Natural killer cell (primary cell): ENCODE measurements at regions not wholly inside any gene's neighbourhood (a gene's known extent, or its start where the extent isn't known, plus 50 kb on each side); places are given as distances from the start of the nearest gene placed in this dataset.

ENCODE experiments used
- ATAC-seq, 3 donors: fragments of 150-1000 bp in 2 of 3; fragments of 200-7000 bp in 1 of 3; cut with Tn5 transposase; 1 replicate in 1 of 3; 2 replicates in 2 of 3; pipeline ENCODE4 v1.10.0; 2021; ENCODE audit warnings: mild to moderate bottlenecking in 2 of 3, moderate library complexity in 2 of 3
- DNase-seq, 2 donors: peaks; one replicate each; pipeline versions ENCODE4 v3.0.0 to v3.0.0-alpha.2; 2013 to 2021; ENCODE audit warnings: mixed read lengths in 1 of 2
- H3K27ac ChIP-seq: one replicate; pipeline ENCODE4 v1.5.1; 2013; ENCODE audit warnings: mild to moderate bottlenecking, low read length
- H3K27me3 ChIP-seq: one replicate; pipeline ENCODE4 v1.6.1; 2013; ENCODE audit warnings: low read length; ENCODE audit not compliant: control insufficient read depth, insufficient read depth
- H3K36me3 ChIP-seq: one replicate; pipeline ENCODE4 v1.6.1; 2013; ENCODE audit warnings: low read length; ENCODE audit not compliant: control insufficient read depth, insufficient read depth
- H3K4me1 ChIP-seq: one replicate; pipeline ENCODE4 v1.6.1; 2013; ENCODE audit warnings: low read length; ENCODE audit not compliant: control insufficient read depth, insufficient read depth
- H3K4me3 ChIP-seq: one replicate; pipeline ENCODE4 v1.5.1; 2013; ENCODE audit warnings: low read length
- H3K9me3 ChIP-seq: one replicate; pipeline ENCODE4 v1.6.1; 2013; ENCODE audit warnings: low read length; ENCODE audit not compliant: control insufficient read depth, insufficient read depth
- H3K27ac Mint-ChIP-seq, 2 donors: one replicate each; pipeline ENCODE4 v1.8.0; 2022; ENCODE audit warnings: mild to moderate bottlenecking in 2 of 2, mixed read lengths in 2 of 2, moderate library complexity in 1 of 2
- H3K27me3 Mint-ChIP-seq, 2 donors: one replicate each; pipeline ENCODE4 v1.8.0; 2022; ENCODE audit warnings: low read depth in 2 of 2, mixed read lengths in 2 of 2
- H3K36me3 Mint-ChIP-seq: one replicate; pipeline ENCODE4 v1.8.0; 2022; ENCODE audit warnings: mixed read lengths
- H3K4me1 Mint-ChIP-seq, 2 donors: one replicate each; pipeline ENCODE4 v1.8.0; 2022; ENCODE audit warnings: mixed read lengths in 2 of 2
- H3K4me3 Mint-ChIP-seq: one replicate; pipeline ENCODE4 v1.8.0; 2022; ENCODE audit warnings: mild to moderate bottlenecking, moderate library complexity, mixed read lengths
- H3K9me3 Mint-ChIP-seq, 2 donors: one replicate each; pipeline ENCODE4 v1.8.0; 2022; ENCODE audit warnings: mixed read lengths in 2 of 2
- WGBS: methylation state at CpG from one replicate; pipeline ENCODE4 v1.1.7; 2013; ENCODE audit warnings: missing lambda C conversion rate; ENCODE audit not compliant: insufficient coverage; 5-methylcytosine and 5-hydroxymethylcytosine counted together
- intact Hi-C: fragments of 100-400 bp; cut with micrococcal nuclease; formaldehyde crosslinking; loops from one replicate; pipeline ENCODE4 v1.14.2; 2022
- TF ChIP-seq, protein P1 (sequence below): fragments of 200-600 bp; IDR thresholded peaks from one replicate; pipeline ENCODE4 v1.8.0; 2022; ENCODE audit warnings: antibody characterized with exemption

DNA sequence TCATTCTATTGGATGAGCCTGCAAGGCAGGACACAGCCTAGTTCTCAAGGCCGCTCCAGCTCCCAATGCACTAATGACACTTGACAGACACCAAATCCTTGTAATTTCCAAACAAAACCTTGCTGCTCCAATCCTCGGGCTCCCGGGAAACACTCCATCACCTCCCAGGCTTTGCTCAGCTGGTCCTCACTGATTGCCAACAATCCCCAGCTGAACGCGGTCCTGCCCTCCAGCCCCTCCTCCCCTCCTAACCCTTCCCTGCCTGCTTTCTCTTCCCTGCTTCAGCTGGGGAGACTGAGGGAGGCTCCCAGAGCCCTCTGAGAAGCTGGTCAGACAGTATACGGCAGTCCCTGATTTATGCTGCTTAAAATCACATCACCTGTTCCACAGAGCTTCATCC is 114.4 kb upstream of the TNR start:
- Mint-ChIP-seq H3K27me3 (peaks cover 10 to 21% of the 10 kb centered on the region in 2 donors), H3K4me1 (no peaks in the 10 kb centered on the region), H3K36me3 (no peaks in the 10 kb centered on the region), H3K9me3 (no peaks in the 10 kb centered on the region), H3K27ac (no peak overlapping the region), H3K4me3 (no peak overlapping the region)
- no peak overlapping the region for H3K4me3 ChIP-seq
- TF ChIP-seq, protein P1, sequence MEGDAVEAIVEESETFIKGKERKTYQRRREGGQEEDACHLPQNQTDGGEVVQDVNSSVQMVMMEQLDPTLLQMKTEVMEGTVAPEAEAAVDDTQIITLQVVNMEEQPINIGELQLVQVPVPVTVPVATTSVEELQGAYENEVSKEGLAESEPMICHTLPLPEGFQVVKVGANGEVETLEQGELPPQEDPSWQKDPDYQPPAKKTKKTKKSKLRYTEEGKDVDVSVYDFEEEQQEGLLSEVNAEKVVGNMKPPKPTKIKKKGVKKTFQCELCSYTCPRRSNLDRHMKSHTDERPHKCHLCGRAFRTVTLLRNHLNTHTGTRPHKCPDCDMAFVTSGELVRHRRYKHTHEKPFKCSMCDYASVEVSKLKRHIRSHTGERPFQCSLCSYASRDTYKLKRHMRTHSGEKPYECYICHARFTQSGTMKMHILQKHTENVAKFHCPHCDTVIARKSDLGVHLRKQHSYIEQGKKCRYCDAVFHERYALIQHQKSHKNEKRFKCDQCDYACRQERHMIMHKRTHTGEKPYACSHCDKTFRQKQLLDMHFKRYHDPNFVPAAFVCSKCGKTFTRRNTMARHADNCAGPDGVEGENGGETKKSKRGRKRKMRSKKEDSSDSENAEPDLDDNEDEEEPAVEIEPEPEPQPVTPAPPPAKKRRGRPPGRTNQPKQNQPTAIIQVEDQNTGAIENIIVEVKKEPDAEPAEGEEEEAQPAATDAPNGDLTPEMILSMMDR, result no peak
- H3K9me3 ChIP-seq, result no peaks in the 10 kb centered on the region
- no peaks in the 10 kb centered on the region for H3K4me1 ChIP-seq
- H3K27me3 ChIP-seq, result no peaks in the 10 kb centered on the region
- ATAC-seq (no peak), DNase-seq (no peak)
- intact Hi-C loops, result no loop called here
- whole genome bisulfite sequencing, result 89% methylated on average over 6 of the region's 6 CpGs
- no peaks in the 10 kb centered on the region for H3K36me3 ChIP-seq
- no peak overlapping the region for H3K27ac ChIP-seq

DNA sequence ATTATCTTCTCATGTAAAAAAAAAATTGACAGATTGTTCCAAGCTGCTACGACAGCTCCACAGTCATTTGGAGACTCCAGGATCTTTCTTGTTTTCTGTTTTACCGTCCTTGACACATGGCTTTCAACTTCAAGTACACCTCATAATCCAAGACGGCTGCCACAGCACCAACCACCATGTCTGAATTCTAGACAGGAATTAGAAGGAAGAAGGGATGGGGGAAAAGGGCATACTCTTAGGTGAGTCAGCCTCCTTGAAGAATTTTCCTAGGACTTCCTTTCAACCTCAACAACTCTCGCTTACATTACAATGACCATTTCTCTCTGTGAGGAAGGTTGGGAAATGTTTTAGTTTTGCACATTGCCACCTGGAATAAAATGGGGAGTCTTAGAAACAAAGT is 110.3 kb upstream of the TNR start:
- TF ChIP-seq, protein P1, result no peak
- no peak overlapping the region for H3K4me3 ChIP-seq
- intact Hi-C loops, result no loop called here
- no peak for ATAC-seq
- Mint-ChIP-seq H3K27ac (no peak overlapping the region), H3K4me3 (no peak overlapping the region), H3K36me3 (no peaks in the 10 kb centered on the region), H3K9me3 (no peaks in the 10 kb centered on the region), H3K27me3 (peaks cover 9 to 12% of the 10 kb centered on the region in 2 donors), H3K4me1 (no peaks in the 10 kb centered on the region)
- H3K4me1 ChIP-seq, result no peaks in the 10 kb centered on the region
- H3K36me3 ChIP-seq, result no peaks in the 10 kb centered on the region
- WGBS, result 80% methylated on average over 2 of the region's 4 CpGs
- no peaks in the 10 kb centered on the region for H3K27me3 ChIP-seq
- no peaks in the 10 kb centered on the region for H3K9me3 ChIP-seq
- H3K27ac ChIP-seq, result no peak overlapping the region
- no peak for DNase-seq

GRCh38 chr1:175851749-175852148 is 108.4 kb upstream of the TNR start:
- Histone ChIP-seq H3K27me3 (no peaks in the 10 kb centered on the region), H3K4me3 (no peak overlapping the region), H3K9me3 (no peaks in the 10 kb centered on the region), H3K36me3 (no peaks in the 10 kb centered on the region), H3K27ac (no peak overlapping the region), H3K4me1 (no peaks in the 10 kb centered on the region)
- Mint-ChIP-seq H3K9me3 (no peaks in the 10 kb centered on the region), H3K4me3 (no peak overlapping the region), H3K36me3 (no peaks in the 10 kb centered on the region), H3K4me1 (no peaks in the 10 kb centered on the region), H3K27me3 (peaks cover 8 to 13% of the 10 kb centered on the region in 2 donors), H3K27ac (no peak overlapping the region)
- intact Hi-C loops, result no loop called here
- TF ChIP-seq, protein P1, result no peak
- no peak for ATAC-seq
- no CpG with 5 or more reads among the region's 2 CpGs for WGBS
- no peak for DNase-seq

GRCh38 chr1:175848329-175848728 is 104.9 kb upstream of the TNR start:
- Mint-ChIP-seq H3K9me3 (no peaks in the 10 kb centered on the region), H3K4me3 (no peak overlapping the region), H3K36me3 (no peaks in the 10 kb centered on the region), H3K27me3 (peaks cover 16 to 18% of the 10 kb centered on the region in 2 donors), H3K27ac (no peak overlapping the region), H3K4me1 (no peaks in the 10 kb centered on the region)
- TF ChIP-seq, protein P1, result no peak
- Histone ChIP-seq H3K4me3 (no peak overlapping the region), H3K36me3 (no peaks in the 10 kb centered on the region), H3K9me3 (no peaks in the 10 kb centered on the region), H3K27me3 (no peaks in the 10 kb centered on the region), H3K4me1 (no peaks in the 10 kb centered on the region), H3K27ac (no peak overlapping the region)
- WGBS, result 82% methylated on average over 4 of the region's 5 CpGs
- intact Hi-C loops, result no loop called here
- ATAC-seq, result no peak
- no peak for DNase-seq
